ENCODE measurements at regions not wholly inside any gene's neighbourhood (a gene's known extent, or its start where the extent isn't known, plus 50 kb on each side); places are given as distances from the start of the nearest gene placed in this dataset.

- Histone ChIP-seq H3K27me3 (ENCODE audit: insufficient read depth) (no peaks in the 10 kb centered on the region), H3F3A (replicated peaks; ENCODE audit: insufficient read depth) (peaks cover 21% of the 10 kb centered on the region), H3K4me3 (ENCODE audit: low read depth in 2 of 2, low read length in 1 of 2) (no peak overlapping the region), H3K9me2 (no peaks in the 10 kb centered on the region), H3K9me3 (no peaks in the 10 kb centered on the region), H2AFZ (ENCODE audit: low read depth) (peak overlapping the region; percentile 54; the same call in 1 of the 2 replicates), H3K36me3 (replicated peaks in 1 of 2; ENCODE audit: control insufficient read depth in 1 of 2, insufficient read depth in 2 of 2, low read length in 1 of 2) (no peaks in the 10 kb centered on the region), H3K9ac (peak overlapping the region; percentile 60; the same call in 1 of the 2 replicates), H4K20me1 (ENCODE audit: insufficient read depth) (no peaks in the 10 kb centered on the region), H3K79me2 (ENCODE audit: insufficient read depth) (no peaks in the 10 kb centered on the region), H3K4me1 (ENCODE audit: control insufficient read depth in 1 of 2, insufficient read depth in 2 of 2, low read depth in 1 of 2, low read length in 1 of 2) (peaks cover 0 to 39% of the 10 kb centered on the region in 2 experiments), H3K4me2 (peak overlapping the region; percentile 57), H3K27ac (ENCODE audit: low read depth in 2 of 2, low read length in 1 of 2) (peak overlapping the region; percentile 90 to 98)
- ChIA-PET POLR2A (no interaction called here), CTCF (no interaction called here)
- 44% methylated on average over 2 of the region's 2 CpGs for WGBS (ENCODE audit: low lambda C conversion rate)
- no peak for TF ChIP-seq USF2 (IDR thresholded peaks at IDR 0.05; ENCODE audit: borderline replicate concordance, low read depth, low read length)
- TF ChIP-seq ZBTB33 (IDR thresholded peaks at IDR 0.05; ENCODE audit: borderline replicate concordance, low read depth): no peak
- no peak for TF ChIP-seq GATA2 (CRISPR knock-in tag; IDR thresholded peaks at IDR 0.05)
- no peak for TF ChIP-seq TCF12 (IDR thresholded peaks at IDR 0.05)
- no peak for TF ChIP-seq GABPA (IDR thresholded peaks at IDR 0.05; ENCODE audit: low read depth)
- no peak for TF ChIP-seq ELF1 (IDR thresholded peaks at IDR 0.05)
- no peak for TF ChIP-seq RCOR1 (IDR thresholded peaks at IDR 0.05; ENCODE audit: low read length)
- no peak for TF ChIP-seq FOXJ3 (CRISPR knock-in tag; IDR thresholded peaks at IDR 0.05)
- no peak for TF ChIP-seq NRF1 (IDR thresholded peaks at IDR 0.05; ENCODE audit: low read depth, low read length)
- TF ChIP-seq CHD2 (IDR thresholded peaks at IDR 0.05; ENCODE audit: low read length, partially characterized antibody): no peak
- TF ChIP-seq RFX5 (IDR thresholded peaks at IDR 0.05; ENCODE audit: low read length): no peak
- TF ChIP-seq PBX3 (IDR thresholded peaks at IDR 0.05): no peak
- TF ChIP-seq EZH2phosphoT487 (IDR thresholded peaks at IDR 0.05; ENCODE audit: borderline replicate concordance, low read depth): no peak
- no peak for TF ChIP-seq FOSL2 (IDR thresholded peaks at IDR 0.05; ENCODE audit: borderline replicate concordance, low read depth)
- DNase-seq: no peak
Observed at GRCh38 chr9:86550401-86550800, 196.2 kb upstream of the TUT7 start.

- Histone ChIP-seq H3K4me3 (ENCODE audit: low read depth in 2 of 2, low read length in 1 of 2) (no peak overlapping the region), H3K4me2 (peak overlapping the region; percentile 57), H3K36me3 (replicated peaks in 1 of 2; ENCODE audit: control insufficient read depth in 1 of 2, insufficient read depth in 2 of 2, low read length in 1 of 2) (no peaks in the 10 kb centered on the region), H2AFZ (ENCODE audit: low read depth) (peak overlapping the region; percentile 54; the same call in 1 of the 2 replicates), H3K27me3 (ENCODE audit: insufficient read depth) (no peaks in the 10 kb centered on the region), H3K4me1 (ENCODE audit: control insufficient read depth in 1 of 2, insufficient read depth in 2 of 2, low read depth in 1 of 2, low read length in 1 of 2) (peaks cover 0 to 41% of the 10 kb centered on the region in 2 experiments), H3K9me2 (no peaks in the 10 kb centered on the region), H3K9ac (peak overlapping the region; percentile 60; the same call in 1 of the 2 replicates), H3F3A (replicated peaks; ENCODE audit: insufficient read depth) (peaks cover 21% of the 10 kb centered on the region), H3K27ac (ENCODE audit: low read depth in 2 of 2, low read length in 1 of 2) (peak overlapping the region; percentile 90 to 98; a peak in 3 of 4 replicates), H4K20me1 (ENCODE audit: insufficient read depth) (no peaks in the 10 kb centered on the region), H3K79me2 (ENCODE audit: insufficient read depth) (no peaks in the 10 kb centered on the region), H3K9me3 (no peaks in the 10 kb centered on the region)
- WGBS (ENCODE audit: low lambda C conversion rate): 7% methylated on average over 2 of the region's 2 CpGs
- no peak for DNase-seq
- ChIA-PET CTCF (no interaction called here), POLR2A (no interaction called here)
- TF ChIP-seq NFIC (IDR thresholded peaks at IDR 0.05; ENCODE audit: borderline replicate concordance) (peak; percentile 54; the same call in 1 of the 2 replicates), REST (IDR thresholded peaks at IDR 0.05; ENCODE audit: low read depth, low read length) (no peak), RAD21 (IDR thresholded peaks at IDR 0.05; ENCODE audit: low read length) (no peak), FOXJ3 (CRISPR knock-in tag; IDR thresholded peaks at IDR 0.05) (no peak), MEF2A (IDR thresholded peaks at IDR 0.05; ENCODE audit: borderline replicate concordance, low read depth) (peak; percentile 56; the same call in 1 of the 2 replicates), SMC3 (IDR thresholded peaks at IDR 0.05; ENCODE audit: low read depth, low read length) (no peak), CTCF (IDR thresholded peaks at IDR 0.05) (no peak)
Observed at GRCh38 chr9:86549920-86550319, 195.7 kb upstream of the TUT7 start.

All from SK-N-SH (cell line).